Endodermal cell (in vitro differentiated cells): ENCODE measurements at regions not wholly inside any gene's neighbourhood (a gene's known extent, or its start where the extent isn't known, plus 50 kb on each side); places are given as distances from the start of the nearest gene placed in this dataset.

Source experiments
- DNase-seq: peaks from one replicate; pipeline ENCODE4 v3.0.0-alpha.2; 2017
- H3K27ac ChIP-seq: 2 replicates; pipeline ENCODE4 v1.5.1; 2013; ENCODE audit warnings: mild to moderate bottlenecking, low read depth, low read length, moderate library complexity
- H3K27me3 ChIP-seq: 2 replicates; pipeline ENCODE4 v1.6.1; 2013; ENCODE audit warnings: mild to moderate bottlenecking, low read length, moderate library complexity; ENCODE audit not compliant: insufficient read depth, control insufficient read depth, poor library complexity, severe bottlenecking
- H3K36me3 ChIP-seq: 2 replicates; pipeline ENCODE4 v1.7.0; 2013; ENCODE audit warnings: mild to moderate bottlenecking, low read length, moderate library complexity; ENCODE audit not compliant: control insufficient read depth, insufficient read depth
- H3K4me1 ChIP-seq: one replicate; pipeline ENCODE4 v1.7.0; 2013; ENCODE audit warnings: low read length; ENCODE audit not compliant: control insufficient read depth, insufficient read depth
- H3K4me3 ChIP-seq: 2 replicates; pipeline ENCODE4 v1.5.1; 2013; ENCODE audit warnings: mild to moderate bottlenecking, low read length, moderate library complexity
- H3K9ac ChIP-seq: 2 replicates; pipeline ENCODE4 v1.6.1; 2013; ENCODE audit warnings: mild to moderate bottlenecking, low read length, moderate library complexity; ENCODE audit not compliant: poor library complexity, severe bottlenecking; ENCODE audit errors: extremely low read depth
- H3K9me3 ChIP-seq: 2 replicates; pipeline ENCODE4 v1.6.1; 2013; ENCODE audit warnings: mild to moderate bottlenecking, low read length, moderate library complexity; ENCODE audit not compliant: control insufficient read depth
- H3K27ac Mint-ChIP-seq: 2 replicates; pipeline ENCODE4 v1.8.0; 2020; ENCODE audit warnings: mixed read lengths
- H3K27me3 Mint-ChIP-seq: 2 replicates; pipeline ENCODE4 v1.8.0; 2021; ENCODE audit warnings: mild to moderate bottlenecking, mixed read lengths; ENCODE audit not compliant: insufficient read depth
- H3K36me3 Mint-ChIP-seq: 2 replicates; pipeline ENCODE4 v1.8.0; 2020; ENCODE audit warnings: low read depth, mixed read lengths
- H3K4me1 Mint-ChIP-seq: 2 replicates; pipeline ENCODE4 v1.8.0; 2020; ENCODE audit warnings: mixed read lengths
- H3K4me3 Mint-ChIP-seq: 2 replicates; pipeline ENCODE4 v1.8.0; 2020; ENCODE audit warnings: mild to moderate bottlenecking, moderate library complexity, mixed read lengths
- H3K9me3 Mint-ChIP-seq: 2 replicates; pipeline ENCODE4 v1.8.0; 2020; ENCODE audit warnings: mild to moderate bottlenecking, mixed read lengths
- CTCF ChIP-seq: fragments of 200-600 bp; sonication (generic); conservative IDR thresholded peaks from 2 replicates; pipeline ENCODE4 v1.5.0; 2021; ENCODE audit warnings: antibody characterized with exemption, mild to moderate bottlenecking
- WGBS, 2 experiments: methylation state at CpG; one replicate each; pipeline versions ENCODE4 v1.1.5 to v1.1.7; 2013; ENCODE audit warnings: missing lambda C conversion rate in 2 of 2, mixed read lengths in 1 of 2; ENCODE audit not compliant: insufficient coverage in 1 of 2, insufficient read length in 1 of 2; 5-methylcytosine and 5-hydroxymethylcytosine counted together

- H3K9ac ChIP-seq: no peak overlapping the region
- H3K4me1 ChIP-seq: no peaks in the 10 kb centered on the region
- H3K9me3 ChIP-seq: no peaks in the 10 kb centered on the region
- TF ChIP-seq CTCF: no peak
- Mint-ChIP-seq H3K9me3 (no peaks in the 10 kb centered on the region), H3K36me3 (no peaks in the 10 kb centered on the region), H3K27ac (no peak overlapping the region), H3K27me3 (no peaks in the 10 kb centered on the region), H3K4me1 (peaks cover 20% of the 10 kb centered on the region), H3K4me3 (no peak overlapping the region)
- H3K4me3 ChIP-seq: no peak overlapping the region
- H3K27ac ChIP-seq: no peak overlapping the region
- DNase-seq: no peak
- no peaks in the 10 kb centered on the region for H3K27me3 ChIP-seq
- H3K36me3 ChIP-seq: no peaks in the 10 kb centered on the region
- WGBS, 2 experiments: no CpG with 5 or more reads among the region's 1 CpG
Measured at GRCh38 chr4:83852085-83852451, 316.2 kb downstream of the GPAT3 start.

- Mint-ChIP-seq H3K4me1 (peaks cover 20% of the 10 kb centered on the region), H3K27me3 (no peaks in the 10 kb centered on the region), H3K36me3 (no peaks in the 10 kb centered on the region), H3K27ac (peak overlapping the region; percentile 27), H3K4me3 (no peak overlapping the region), H3K9me3 (no peaks in the 10 kb centered on the region)
- Histone ChIP-seq H3K9ac (no peak overlapping the region), H3K27ac (no peak overlapping the region), H3K36me3 (no peaks in the 10 kb centered on the region), H3K4me3 (no peak overlapping the region), H3K9me3 (no peaks in the 10 kb centered on the region), H3K27me3 (no peaks in the 10 kb centered on the region), H3K4me1 (no peaks in the 10 kb centered on the region)
- DNase-seq: peak; percentile 83
- no peak for TF ChIP-seq CTCF
- 10 to 38% methylated on average over 9 to 10 of the region's 10 CpGs for WGBS, 2 experiments
Measured at GRCh38 chr4:83851261-83852084, 315.6 kb downstream of the GPAT3 start.

- Histone ChIP-seq H3K27me3 (no peaks in the 10 kb centered on the region), H3K4me1 (no peaks in the 10 kb centered on the region), H3K9ac (no peak overlapping the region), H3K27ac (no peak overlapping the region), H3K36me3 (no peaks in the 10 kb centered on the region), H3K4me3 (no peak overlapping the region), H3K9me3 (no peaks in the 10 kb centered on the region)
- no peak for TF ChIP-seq CTCF
- no peaks in the 10 kb centered on the region for H3K9me3 Mint-ChIP-seq
- H3K4me1 Mint-ChIP-seq: peaks cover 20% of the 10 kb centered on the region
- no peaks in the 10 kb centered on the region for H3K27me3 Mint-ChIP-seq
- no peak overlapping the region for H3K27ac Mint-ChIP-seq
- no peaks in the 10 kb centered on the region for H3K36me3 Mint-ChIP-seq
- 72 to 79% methylated on average over 3 to 6 of the region's 6 CpGs for WGBS, 2 experiments
- no peak overlapping the region for H3K4me3 Mint-ChIP-seq
- DNase-seq: peak; percentile 68
Measured at GRCh38 chr4:83850435-83850834, 314.5 kb downstream of the GPAT3 start.
